K562 (cell line): ENCODE measurements at regions not wholly inside any gene's neighbourhood (a gene's known extent, or its start where the extent isn't known, plus 50 kb on each side); places are given as distances from the start of the nearest gene placed in this dataset.

Experiments used
- IRF2 ChIP-seq: sonication (generic); formaldehyde crosslinking; IDR thresholded peaks from 2 replicates; pipeline ENCODE4 v1.8.1; 2022; ENCODE audit warnings: mild to moderate bottlenecking, missing genetic modification reagents
- L3MBTL2 ChIP-seq: fragments of 450-650 bp; IDR thresholded peaks from 2 replicates; pipeline ENCODE4 v1.6.1; 2016; ENCODE audit warnings: mild to moderate bottlenecking, moderate library complexity
- MED1 ChIP-seq: sonication (generic); formaldehyde crosslinking; IDR thresholded peaks from 2 replicates; pipeline ENCODE4 v1.8.1; 2023; ENCODE audit warnings: missing genetic modification reagents, borderline replicate concordance
- PHTF2 ChIP-seq: fragments of 250-450 bp; sonication (Bioruptor Pico); IDR thresholded peaks from 2 replicates; pipeline ENCODE4 v1.5.0; 2021; ENCODE audit warnings: mild to moderate bottlenecking
- POLR2AphosphoS5 ChIP-seq: IDR thresholded peaks from 2 replicates; pipeline ENCODE4 v1.6.1; 2011; ENCODE audit warnings: mild to moderate bottlenecking, low read depth, low read length, moderate library complexity; ENCODE audit not compliant: control insufficient read depth, insufficient read depth
- PTBP1 ChIP-seq: fragments of 200-400 bp; formaldehyde crosslinking; IDR thresholded peaks from 2 replicates; pipeline ENCODE4 v1.6.1; 2017; ENCODE audit warnings: low read depth, low read length
- SNIP1 ChIP-seq: fragments of 450-650 bp; IDR thresholded peaks from 2 replicates; pipeline ENCODE4 v1.7.1; 2017; ENCODE audit warnings: low read depth, mild to moderate bottlenecking
- TAL1 ChIP-seq: fragments of 450-650 bp; IDR thresholded peaks from 2 replicates; pipeline ENCODE4 v1.6.1; 2016; ENCODE audit warnings: mild to moderate bottlenecking
- USF1 ChIP-seq: sonication (generic); formaldehyde crosslinking; IDR thresholded peaks from 2 replicates; pipeline ENCODE4 v1.9.0; 2022; ENCODE audit warnings: mild to moderate bottlenecking, missing genetic modification reagents
- ZBTB26 ChIP-seq: fragments of 450-650 bp; formaldehyde crosslinking; IDR thresholded peaks from 2 replicates; pipeline ENCODE4 v1.4.0; 2022; ENCODE audit warnings: missing genetic modification characterization
- ZC3H4 ChIP-seq: sonication (generic); formaldehyde crosslinking; IDR thresholded peaks from 2 replicates; pipeline ENCODE4 v1.9.0; 2021; ENCODE audit warnings: missing genetic modification reagents, borderline replicate concordance
- ZKSCAN8 ChIP-seq: fragments of 200-800 bp; sonication (Bioruptor generic); IDR thresholded peaks from 2 replicates; pipeline ENCODE4 v1.6.1; 2016; ENCODE audit warnings: missing genetic modification characterization, missing compliant biosample characterization
- ZNF239 ChIP-seq: fragments of 250-450 bp; sonication (Bioruptor Pico); IDR thresholded peaks from 2 replicates; pipeline ENCODE4 v1.4.0; 2020; ENCODE audit warnings: mild to moderate bottlenecking
- ZNF699 ChIP-seq: fragments of 250-450 bp; sonication (Bioruptor Pico); IDR thresholded peaks from 2 replicates; pipeline ENCODE4 v1.8.0; 2021; ENCODE audit warnings: mild to moderate bottlenecking, moderate library complexity; ENCODE audit not compliant: insufficient replicate concordance
- ZNF830 ChIP-seq: fragments of 250-450 bp; sonication (Bioruptor Pico); IDR thresholded peaks from 2 replicates; pipeline ENCODE4 v1.5.0; 2021; ENCODE audit warnings: mild to moderate bottlenecking
- TF ChIP-seq, protein P1 (sequence below), 2 experiments: IDR thresholded peaks in 1 of 2; conservative IDR thresholded peaks in 1 of 2; 2 replicates each; pipeline ENCODE4 v1.6.1; 2016; ENCODE audit warnings: low read depth in 2 of 2, mild to moderate bottlenecking in 1 of 2, missing compliant biosample characterization in 1 of 2, missing genetic modification characterization in 1 of 2, moderate library complexity in 1 of 2
- TF ChIP-seq, protein P2 (sequence below): fragments of 450-650 bp; IDR thresholded peaks from 2 replicates; pipeline ENCODE4 v1.6.1; 2016
- TF ChIP-seq, protein P3 (sequence below): fragments of 450-650 bp; IDR thresholded peaks from 2 replicates; pipeline ENCODE4 v1.6.1; 2017; ENCODE audit warnings: antibody characterized with exemption, mild to moderate bottlenecking

GRCh38 chr6:146950351-146950835, 253.8 kb upstream of the STXBP5 start (continued):
- TF ChIP-seq, protein P1, sequence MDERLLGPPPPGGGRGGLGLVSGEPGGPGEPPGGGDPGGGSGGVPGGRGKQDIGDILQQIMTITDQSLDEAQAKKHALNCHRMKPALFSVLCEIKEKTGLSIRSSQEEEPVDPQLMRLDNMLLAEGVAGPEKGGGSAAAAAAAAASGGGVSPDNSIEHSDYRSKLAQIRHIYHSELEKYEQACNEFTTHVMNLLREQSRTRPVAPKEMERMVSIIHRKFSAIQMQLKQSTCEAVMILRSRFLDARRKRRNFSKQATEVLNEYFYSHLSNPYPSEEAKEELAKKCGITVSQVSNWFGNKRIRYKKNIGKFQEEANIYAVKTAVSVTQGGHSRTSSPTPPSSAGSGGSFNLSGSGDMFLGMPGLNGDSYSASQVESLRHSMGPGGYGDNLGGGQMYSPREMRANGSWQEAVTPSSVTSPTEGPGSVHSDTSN (CRISPR knock-in tag; IDR thresholded peaks at IDR 0.05; ENCODE audit: low read depth): no peak; the same call in 1 of the 2 replicates
- TF ChIP-seq, protein P1 (tag; conservative IDR thresholded peaks at IDR 0.05; ENCODE audit: low read depth): peak; percentile 94
- TF ChIP-seq USF1 (CRISPR knock-in tag) (no peak), PHTF2 (CRISPR knock-in tag) (no peak), MED1 (CRISPR knock-in tag) (no peak), SNIP1 (no peak), ZNF830 (CRISPR knock-in tag) (no peak), IRF2 (no peak), TAL1 (no peak), ZKSCAN8 (CRISPR knock-in tag) (peak; percentile 56; the same call in 1 of the 2 replicates), ZNF239 (CRISPR knock-in tag) (peak; percentile 32; the same call in 1 of the 2 replicates), ZC3H4 (CRISPR knock-in tag) (no peak), POLR2AphosphoS5 (no peak), ZNF699 (CRISPR knock-in tag) (no peak), PTBP1 (no peak), ZBTB26 (CRISPR knock-in tag) (no peak), L3MBTL2 (peak; percentile 48; the same call in 1 of the 2 replicates)
- TF ChIP-seq, protein P2, sequence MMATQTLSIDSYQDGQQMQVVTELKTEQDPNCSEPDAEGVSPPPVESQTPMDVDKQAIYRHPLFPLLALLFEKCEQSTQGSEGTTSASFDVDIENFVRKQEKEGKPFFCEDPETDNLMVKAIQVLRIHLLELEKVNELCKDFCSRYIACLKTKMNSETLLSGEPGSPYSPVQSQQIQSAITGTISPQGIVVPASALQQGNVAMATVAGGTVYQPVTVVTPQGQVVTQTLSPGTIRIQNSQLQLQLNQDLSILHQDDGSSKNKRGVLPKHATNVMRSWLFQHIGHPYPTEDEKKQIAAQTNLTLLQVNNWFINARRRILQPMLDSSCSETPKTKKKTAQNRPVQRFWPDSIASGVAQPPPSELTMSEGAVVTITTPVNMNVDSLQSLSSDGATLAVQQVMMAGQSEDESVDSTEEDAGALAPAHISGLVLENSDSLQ: peak; percentile 92
- TF ChIP-seq, protein P3, sequence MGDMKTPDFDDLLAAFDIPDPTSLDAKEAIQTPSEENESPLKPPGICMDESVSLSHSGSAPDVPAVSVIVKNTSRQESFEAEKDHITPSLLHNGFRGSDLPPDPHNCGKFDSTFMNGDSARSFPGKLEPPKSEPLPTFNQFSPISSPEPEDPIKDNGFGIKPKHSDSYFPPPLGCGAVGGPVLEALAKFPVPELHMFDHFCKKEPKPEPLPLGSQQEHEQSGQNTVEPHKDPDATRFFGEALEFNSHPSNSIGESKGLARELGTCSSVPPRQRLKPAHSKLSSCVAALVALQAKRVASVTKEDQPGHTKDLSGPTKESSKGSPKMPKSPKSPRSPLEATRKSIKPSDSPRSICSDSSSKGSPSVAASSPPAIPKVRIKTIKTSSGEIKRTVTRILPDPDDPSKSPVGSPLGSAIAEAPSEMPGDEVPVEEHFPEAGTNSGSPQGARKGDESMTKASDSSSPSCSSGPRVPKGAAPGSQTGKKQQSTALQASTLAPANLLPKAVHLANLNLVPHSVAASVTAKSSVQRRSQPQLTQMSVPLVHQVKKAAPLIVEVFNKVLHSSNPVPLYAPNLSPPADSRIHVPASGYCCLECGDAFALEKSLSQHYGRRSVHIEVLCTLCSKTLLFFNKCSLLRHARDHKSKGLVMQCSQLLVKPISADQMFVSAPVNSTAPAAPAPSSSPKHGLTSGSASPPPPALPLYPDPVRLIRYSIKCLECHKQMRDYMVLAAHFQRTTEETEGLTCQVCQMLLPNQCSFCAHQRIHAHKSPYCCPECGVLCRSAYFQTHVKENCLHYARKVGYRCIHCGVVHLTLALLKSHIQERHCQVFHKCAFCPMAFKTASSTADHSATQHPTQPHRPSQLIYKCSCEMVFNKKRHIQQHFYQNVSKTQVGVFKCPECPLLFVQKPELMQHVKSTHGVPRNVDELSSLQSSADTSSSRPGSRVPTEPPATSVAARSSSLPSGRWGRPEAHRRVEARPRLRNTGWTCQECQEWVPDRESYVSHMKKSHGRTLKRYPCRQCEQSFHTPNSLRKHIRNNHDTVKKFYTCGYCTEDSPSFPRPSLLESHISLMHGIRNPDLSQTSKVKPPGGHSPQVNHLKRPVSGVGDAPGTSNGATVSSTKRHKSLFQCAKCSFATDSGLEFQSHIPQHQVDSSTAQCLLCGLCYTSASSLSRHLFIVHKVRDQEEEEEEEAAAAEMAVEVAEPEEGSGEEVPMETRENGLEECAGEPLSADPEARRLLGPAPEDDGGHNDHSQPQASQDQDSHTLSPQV: peak; percentile 82
